IMR-90 (cell line): ENCODE measurements at regions not wholly inside any gene's neighbourhood (a gene's known extent, or its start where the extent isn't known, plus 50 kb on each side); places are given as distances from the start of the nearest gene placed in this dataset.

Experiments
- ATAC-seq: fragments of 200-7000 bp; cut with Tn5 transposase; 2 replicates; pipeline ENCODE4 v1.9.1; 2020; ENCODE audit warnings: low read depth, mild to moderate bottlenecking, moderate library complexity
- BruUV-seq: library from RNA; stranded (reverse); fragments of 400-500 nt; replicated peaks from 2 replicates; lab custom pipeline; 2021; lab: Mats Ljungman, UMichigan
- CTCF ChIA-PET: fragments of 300-600 bp; formaldehyde crosslinking; extraction: SDS; loops from one replicate; lab custom pipeline; 2021; ENCODE audit warnings: antibody characterized with exemption; lab: Yijun Ruan, JAX
- POLR2A ChIA-PET: fragments of 300-600 bp; sonication (Branson Sonifier 250); formaldehyde crosslinking; loops from one replicate; lab custom pipeline; 2022; ENCODE audit warnings: antibody characterized with exemption; ENCODE audit not compliant: unreplicated experiment; lab: Charles Lee
- DNase-seq: peaks from one replicate; pipeline ENCODE4 v3.0.0; 2013
- H2AFZ ChIP-seq: replicated peaks from 2 replicates; pipeline ENCODE3; 2013; ENCODE audit warnings: low read length, mild to moderate bottlenecking; ENCODE audit not compliant: poor library complexity
- H2AK5ac ChIP-seq: 2 replicates; pipeline ENCODE4 v1.6.1; 2013; ENCODE audit warnings: low read depth, low read length, inconsistent platforms
- H2AK9ac ChIP-seq: replicated peaks from 2 replicates; pipeline ENCODE3; 2013; ENCODE audit warnings: mild to moderate bottlenecking, low read depth, low read length, moderate library complexity; ENCODE audit not compliant: poor library complexity
- H2BK120ac ChIP-seq: 2 replicates; pipeline ENCODE4 v1.6.1; 2013; ENCODE audit warnings: low read depth, low read length, inconsistent platforms
- H2BK15ac ChIP-seq: 3 replicates; pipeline ENCODE4 v1.6.1; 2013; ENCODE audit warnings: low read depth, low read length, inconsistent platforms
- H2BK20ac ChIP-seq: 2 replicates; pipeline ENCODE4 v1.6.1; 2013; ENCODE audit warnings: low read depth, mild to moderate bottlenecking, inconsistent platforms, low read length, moderate library complexity
- H2BK5ac ChIP-seq: 2 replicates; pipeline ENCODE4 v1.6.1; 2013; ENCODE audit warnings: mild to moderate bottlenecking, low read depth, low read length, inconsistent platforms; ENCODE audit not compliant: poor library complexity, severe bottlenecking
- H3K14ac ChIP-seq: replicated peaks from 2 replicates; pipeline ENCODE4 v1.6.1; 2013; ENCODE audit warnings: low read depth, low read length, inconsistent platforms
- H3K18ac ChIP-seq: 2 replicates; pipeline ENCODE4 v1.6.1; 2013; ENCODE audit warnings: low read depth, low read length, control low read depth
- H3K23ac ChIP-seq: 2 replicates; pipeline ENCODE4 v1.6.1; 2013; ENCODE audit warnings: low read depth, low read length, inconsistent platforms
- H3K27ac ChIP-seq: 2 replicates; pipeline ENCODE4 v1.5.1; 2013; ENCODE audit warnings: mild to moderate bottlenecking, control low read depth, low read length; ENCODE audit not compliant: insufficient read depth
- H3K27me3 ChIP-seq: 2 replicates; pipeline ENCODE4 v1.6.1; 2013; ENCODE audit warnings: low read length; ENCODE audit not compliant: control insufficient read depth, insufficient read depth
- H3K36me3 ChIP-seq: 2 replicates; pipeline ENCODE4 v1.6.1; 2013; ENCODE audit warnings: low read length, mixed read lengths; ENCODE audit not compliant: control insufficient read depth, insufficient read depth
- H3K4ac ChIP-seq: 2 replicates; pipeline ENCODE4 v1.6.1; 2013; ENCODE audit warnings: low read depth, low read length, inconsistent platforms
- H3K4me1 ChIP-seq: 2 replicates; pipeline ENCODE4 v1.6.1; 2013; ENCODE audit warnings: low read length, mixed read lengths; ENCODE audit not compliant: control insufficient read depth, insufficient read depth
- H3K4me2 ChIP-seq: 2 replicates; pipeline ENCODE4 v1.6.1; 2013; ENCODE audit warnings: low read depth, mild to moderate bottlenecking, control low read depth, low read length, moderate library complexity
- H3K4me3 ChIP-seq: 2 replicates; pipeline ENCODE4 v1.5.1; 2013; ENCODE audit warnings: low read depth, mild to moderate bottlenecking, control low read depth, low read length, moderate library complexity; ENCODE audit not compliant: insufficient read depth
- H3K56ac ChIP-seq: 2 replicates; pipeline ENCODE4 v1.6.1; 2013; ENCODE audit warnings: low read length, inconsistent platforms; ENCODE audit not compliant: insufficient read depth; ENCODE audit errors: extremely low read depth
- H3K79me1 ChIP-seq, 2 experiments: 2 replicates each; pipeline ENCODE4 v1.6.1; 2013; ENCODE audit warnings: low read length in 2 of 2, inconsistent platforms in 1 of 2, low read depth in 1 of 2
- H3K9ac ChIP-seq: 2 replicates; pipeline ENCODE4 v1.6.1; 2013; ENCODE audit warnings: low read depth, low read length, control low read depth
- H3K9me1 ChIP-seq: 2 replicates; pipeline ENCODE4 v1.6.1; 2013; ENCODE audit warnings: low read length, inconsistent platforms; ENCODE audit not compliant: insufficient read depth
- H3K9me3 ChIP-seq: 2 replicates; pipeline ENCODE4 v1.6.1; 2013; ENCODE audit warnings: low read length; ENCODE audit not compliant: control insufficient read depth, insufficient read depth
- H4K20me1 ChIP-seq: 2 replicates; pipeline ENCODE4 v1.6.1; 2013; ENCODE audit warnings: low read length, inconsistent platforms; ENCODE audit not compliant: insufficient read depth
- H4K5ac ChIP-seq: 2 replicates; pipeline ENCODE4 v1.6.1; 2013; ENCODE audit warnings: mild to moderate bottlenecking, low read depth, low read length, control low read depth
- H4K8ac ChIP-seq, 2 experiments: 2 replicates each; pipeline ENCODE4 v1.6.1; 2013; ENCODE audit warnings: low read depth in 2 of 2, low read length in 2 of 2, control low read depth in 1 of 2, inconsistent platforms in 1 of 2
- H4K91ac ChIP-seq: 2 replicates; pipeline ENCODE4 v1.6.1; 2013; ENCODE audit warnings: low read depth, low read length, inconsistent platforms; ENCODE audit not compliant: insufficient read depth
- CEBPB ChIP-seq: IDR thresholded peaks from 2 replicates; pipeline ENCODE4 v1.6.1; 2012; ENCODE audit warnings: low read depth, low read length, improper control_type of control experiment
- CHD1 ChIP-seq: IDR thresholded peaks from 2 replicates; pipeline ENCODE4 v1.6.1; 2012; ENCODE audit warnings: low read depth, low read length, improper control_type of control experiment
- WGBS, 2 experiments: methylation state at CpG; one replicate each; pipeline versions ENCODE4 v1.1.5 to v1.1.7; 2013; ENCODE audit warnings: missing lambda C conversion rate in 2 of 2; ENCODE audit not compliant: insufficient read length in 1 of 2; ENCODE audit errors: extremely low coverage in 2 of 2; 5-methylcytosine and 5-hydroxymethylcytosine counted together
- dilution Hi-C: fragments of 300-500 bp; cut with HindIII; formaldehyde crosslinking; loops from one replicate; pipeline ENCODE4 v1.14.3; 2018; ENCODE audit warnings: low sequenced_read_pairs; ENCODE audit not compliant: unreplicated experiment
- in situ Hi-C: fragments of 300-500 bp; cut with MboI; formaldehyde crosslinking; loops from 3 replicates; pipeline ENCODE4 v1.14.3; 2019; ENCODE audit warnings: low sequenced_read_pairs, inconsistent platforms, mixed read lengths
- intact Hi-C: fragments of 100-400 bp; cut with micrococcal nuclease; formaldehyde crosslinking; loops from 2 replicates; pipeline ENCODE4 v1.10.0; 2022

DNA sequence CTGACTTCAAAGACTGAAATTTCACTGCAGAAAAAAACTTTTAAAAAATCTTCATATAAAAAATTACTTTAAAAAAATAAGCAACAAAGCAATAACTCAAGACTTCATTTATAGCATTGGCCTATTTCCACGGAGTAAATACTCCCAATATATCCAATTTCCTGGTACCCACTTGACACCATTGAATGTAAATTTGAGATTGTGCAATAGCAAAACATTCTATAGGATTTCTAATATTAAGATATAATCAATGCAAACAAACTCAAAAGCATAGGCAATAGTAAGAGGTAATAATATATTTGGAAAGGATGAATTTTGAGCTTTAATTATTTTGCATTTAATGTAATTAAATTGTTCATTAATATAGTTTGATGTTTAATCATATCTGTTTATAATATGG lies 148.0 kb upstream of the CNTN6 start:
- no peak overlapping the region for H2AFZ ChIP-seq
- TF ChIP-seq CHD1 = no peak
- TF ChIP-seq CEBPB = peak; percentile 64; the same call in 1 of the 2 replicates
- H2AK9ac ChIP-seq = no peak overlapping the region
- no peak overlapping the region for H3K4me2 ChIP-seq
- CTCF ChIA-PET = no interaction called here
- in situ Hi-C loops = no loop called here
- no peak overlapping the region for H3K14ac ChIP-seq
- POLR2A ChIA-PET = no interaction called here
- WGBS, 2 experiments = no CpG with 5 or more reads among the region's 1 CpG
- H3K56ac ChIP-seq = no peak overlapping the region
- no peak overlapping the region for H3K4ac ChIP-seq
- no peaks in the 10 kb centered on the region for H4K20me1 ChIP-seq
- DNase-seq (no peak), ATAC-seq (no peak)
- 0 out of 2 replicates have a peak, but pooled peaks cover 4% of the 10 kb centered on the region for H3K9me3 ChIP-seq
- no peak overlapping the region for H2BK5ac ChIP-seq
- H3K79me1 ChIP-seq = no peaks in the 10 kb centered on the region
- no peak overlapping the region for H2BK20ac ChIP-seq
- dilution Hi-C loops = no loop called here
- no peak overlapping the region for H3K27ac ChIP-seq
- no TSS peak for BruUV-seq
- H3K9ac ChIP-seq = no peak overlapping the region
- H4K8ac ChIP-seq = no peak overlapping the region
- no peaks in the 10 kb centered on the region for H3K27me3 ChIP-seq
- no peaks in the 10 kb centered on the region for H3K4me1 ChIP-seq
- H3K23ac ChIP-seq = no peak overlapping the region
- H2BK120ac ChIP-seq = no peak overlapping the region
- no peak overlapping the region for H4K91ac ChIP-seq
- no peak overlapping the region for H3K18ac ChIP-seq
- H2AK5ac ChIP-seq = no peak overlapping the region
- H3K36me3 ChIP-seq = no peaks in the 10 kb centered on the region
- H4K5ac ChIP-seq = no peak overlapping the region
- H3K4me3 ChIP-seq = no peak overlapping the region
- no peak overlapping the region for H2BK15ac ChIP-seq
- no peaks in the 10 kb centered on the region for H3K9me1 ChIP-seq
- intact Hi-C loops = no loop called here
